ENCODE measurements at regions not wholly inside any gene's neighbourhood (a gene's known extent, or its start where the extent isn't known, plus 50 kb on each side); places are given as distances from the start of the nearest gene placed in this dataset.
"Not testable (repeated sequence)": the region's sequence is repeated elsewhere in the genome, so short reads cannot be mapped to it uniquely, and the experiment has no call there.

DNA sequence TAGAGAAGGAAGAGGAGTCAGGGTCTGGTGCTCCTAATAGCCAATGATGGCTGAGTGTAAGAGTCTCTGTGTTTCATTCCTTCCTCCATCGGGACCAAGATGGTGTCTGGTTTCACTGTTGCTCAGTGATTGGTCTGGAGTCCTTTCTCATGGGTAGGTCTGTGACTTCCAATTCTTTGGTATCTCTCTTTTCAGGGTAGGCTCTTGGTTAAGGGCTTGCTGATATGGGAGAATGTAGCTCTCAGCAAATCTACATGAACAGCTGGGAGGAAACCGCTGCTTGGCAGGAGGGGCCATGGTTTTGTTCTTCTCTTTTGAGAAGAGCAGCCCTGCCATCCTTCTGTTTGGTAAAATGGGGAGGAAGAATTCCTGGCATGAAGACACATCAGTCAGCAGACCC lies 209.1 kb upstream of the PODXL start:
- POLR2A ChIA-PET, result no interaction called here
- DNase-seq, result no peak
- Histone ChIP-seq H3K4me1 (ENCODE audit: control extremely low read depth in 1 of 4, control insufficient read depth in 4 of 4, insufficient read depth in 4 of 4, low read length in 3 of 4) (peaks cover 0 to 2% (median 0%) of the 10 kb centered on the region in 4 experiments), H3K27me3 (replicated peaks in 2 of 5; ENCODE audit: control insufficient read depth in 4 of 5, insufficient read depth in 5 of 5, low read length in 4 of 5) (peaks cover 0 to 3% (median 0%) of the 10 kb centered on the region in 5 experiments), H3K9me3 (ENCODE audit: control extremely low read depth in 1 of 5, control insufficient read depth in 4 of 5, insufficient read depth in 2 of 5, low read depth in 1 of 5, low read length in 4 of 5) (peaks cover 0 to 4% (median 0%) of the 10 kb centered on the region in 5 experiments), H3K4me3 (ENCODE audit: control insufficient read depth in 1 of 7, extremely low read depth in 1 of 7, insufficient read depth in 4 of 7, low read depth in 2 of 7, low read length in 6 of 7) (no peak overlapping the region), H3K27ac (ENCODE audit: insufficient read depth in 1 of 2, low read depth in 1 of 2, low read length in 2 of 2, poor library complexity in 1 of 2, severe bottlenecking in 2 of 2) (no peak overlapping the region), H3K36me3 (ENCODE audit: control insufficient read depth in 4 of 4, insufficient read depth in 4 of 4, low read length in 3 of 4) (no peaks in the 10 kb centered on the region)
- 100% methylated on average over 1 of the region's 2 CpGs for WGBS (ENCODE audit: insufficient coverage)
- CTCF ChIA-PET, result no interaction called here

DNA sequence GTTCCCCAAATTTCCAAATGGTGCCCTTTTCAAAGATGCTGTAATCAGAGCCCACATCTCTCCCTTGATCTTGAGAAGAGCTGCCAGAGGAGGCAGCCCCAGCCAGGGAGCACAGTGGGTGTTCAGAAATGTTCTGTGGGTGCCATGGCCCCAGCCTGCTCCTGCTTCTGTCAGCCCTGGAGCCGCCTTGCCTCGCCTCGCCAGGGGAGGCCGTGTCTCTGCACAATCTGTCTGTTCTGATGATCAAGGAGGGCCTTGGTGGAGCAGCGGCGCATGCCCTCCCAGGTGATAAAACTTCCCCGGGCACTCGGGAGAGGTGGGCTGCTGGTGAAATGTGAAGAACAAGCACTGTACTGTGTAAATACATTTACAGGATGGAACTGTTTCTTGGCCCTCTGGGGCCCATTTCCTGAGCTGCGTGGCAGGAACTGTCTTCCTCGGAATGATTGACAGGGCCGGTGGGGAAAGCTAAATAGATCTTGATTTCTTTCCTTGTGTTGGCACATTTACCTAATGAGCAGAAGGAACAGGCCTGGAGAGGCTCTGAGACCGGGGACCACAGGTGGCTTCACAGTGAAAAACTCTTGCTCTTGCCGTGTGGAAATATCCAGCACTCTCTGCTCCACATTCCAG lies 207.8 kb upstream of the PODXL start:
- Histone ChIP-seq H3K9me3 (ENCODE audit: control extremely low read depth in 1 of 5, control insufficient read depth in 4 of 5, insufficient read depth in 2 of 5, low read depth in 1 of 5, low read length in 4 of 5) (peaks cover 0 to 4% (median 0%) of the 10 kb centered on the region in 5 experiments), H3K4me1 (ENCODE audit: control extremely low read depth in 1 of 4, control insufficient read depth in 4 of 4, insufficient read depth in 4 of 4, low read length in 3 of 4) (peaks cover 0 to 2% (median 0%) of the 10 kb centered on the region in 4 experiments), H3K27ac (ENCODE audit: insufficient read depth in 1 of 2, low read depth in 1 of 2, low read length in 2 of 2, poor library complexity in 1 of 2, severe bottlenecking in 2 of 2) (no peak overlapping the region), H3K27me3 (replicated peaks in 2 of 5; ENCODE audit: control insufficient read depth in 4 of 5, insufficient read depth in 5 of 5, low read length in 4 of 5) (peaks cover 0 to 3% (median 0%) of the 10 kb centered on the region in 5 experiments), H3K4me3 (ENCODE audit: control insufficient read depth in 1 of 7, extremely low read depth in 1 of 7, insufficient read depth in 4 of 7, low read depth in 2 of 7, low read length in 6 of 7) (no peak overlapping the region), H3K36me3 (ENCODE audit: control insufficient read depth in 4 of 4, insufficient read depth in 4 of 4, low read length in 3 of 4) (no peaks in the 10 kb centered on the region)
- CTCF ChIA-PET, result no interaction called here
- WGBS (ENCODE audit: insufficient coverage), result 64% methylated on average over 11 of the region's 13 CpGs
- DNase-seq, result no peak
- POLR2A ChIA-PET, result no interaction called here

DNA sequence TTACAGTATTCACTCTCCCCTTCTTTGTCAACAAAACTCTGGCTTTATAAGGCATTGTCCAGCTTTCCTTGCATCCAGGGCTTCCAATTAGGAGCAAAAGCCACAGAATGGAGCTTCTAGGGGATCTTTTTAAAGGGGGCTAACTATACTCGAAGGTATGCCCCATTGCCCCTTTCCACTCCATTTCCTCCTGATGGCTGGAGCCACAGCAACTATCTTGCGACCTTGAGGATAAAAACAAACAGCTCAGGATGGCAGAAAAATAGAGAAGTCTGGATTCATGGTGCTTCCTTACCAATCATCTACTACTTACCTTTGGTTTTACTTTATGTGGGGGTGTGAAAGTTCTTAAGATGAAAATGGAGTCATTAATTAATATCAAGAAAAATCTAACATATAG lies 206.3 kb upstream of the PODXL start:
- Histone ChIP-seq H3K27me3 (replicated peaks in 2 of 5; ENCODE audit: control insufficient read depth in 4 of 5, insufficient read depth in 5 of 5, low read length in 4 of 5) (peaks cover 0 to 3% (median 0%) of the 10 kb centered on the region in 5 experiments), H3K4me3 (ENCODE audit: control insufficient read depth in 1 of 7, extremely low read depth in 1 of 7, insufficient read depth in 4 of 7, low read depth in 2 of 7, low read length in 6 of 7) (no peak overlapping the region), H3K9me3 (ENCODE audit: control extremely low read depth in 1 of 5, control insufficient read depth in 4 of 5, insufficient read depth in 2 of 5, low read depth in 1 of 5, low read length in 4 of 5) (peaks cover 0 to 4% (median 0%) of the 10 kb centered on the region in 5 experiments), H3K27ac (ENCODE audit: insufficient read depth in 1 of 2, low read depth in 1 of 2, low read length in 2 of 2, poor library complexity in 1 of 2, severe bottlenecking in 2 of 2) (no peak overlapping the region), H3K4me1 (ENCODE audit: control extremely low read depth in 1 of 4, control insufficient read depth in 4 of 4, insufficient read depth in 4 of 4, low read length in 3 of 4) (peaks cover 0 to 2% (median 0%) of the 10 kb centered on the region in 4 experiments), H3K36me3 (ENCODE audit: control insufficient read depth in 4 of 4, insufficient read depth in 4 of 4, low read length in 3 of 4) (no peaks in the 10 kb centered on the region)
- no peak for DNase-seq
- CTCF ChIA-PET, result no interaction called here
- WGBS (ENCODE audit: insufficient coverage), result no CpG with 5 or more reads among the region's 2 CpGs
- POLR2A ChIA-PET, result no interaction called here

DNA sequence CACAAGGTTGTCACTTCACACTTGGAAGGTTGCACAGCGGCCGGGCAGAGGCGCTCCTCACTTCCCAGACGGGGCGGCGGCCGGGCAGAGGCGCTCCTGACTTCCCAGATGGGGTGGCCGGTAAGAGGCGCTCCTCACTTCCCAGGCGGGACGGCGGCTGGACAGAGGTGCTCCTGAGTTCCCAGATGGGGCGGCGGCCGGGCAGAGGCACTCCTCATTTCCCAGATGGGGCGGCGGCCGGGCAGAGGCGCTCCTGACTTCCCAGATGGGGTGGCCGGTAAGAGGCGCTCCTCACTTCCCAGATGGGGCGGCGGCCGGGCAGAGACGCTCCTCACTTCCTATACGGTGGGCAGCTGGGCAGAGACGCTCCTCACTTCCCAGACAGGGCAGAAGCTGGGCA lies 199.4 kb upstream of the PODXL start:
- POLR2A ChIA-PET; CTCF ChIA-PET; H3K27me3 ChIP-seq (replicated peaks in 2 of 5; ENCODE audit: control insufficient read depth in 4 of 5, insufficient read depth in 5 of 5, low read length in 4 of 5); H3K4me1 ChIP-seq (ENCODE audit: control extremely low read depth in 1 of 4, control insufficient read depth in 4 of 4, insufficient read depth in 4 of 4, low read length in 3 of 4); DNase-seq; H3K9me3 ChIP-seq (ENCODE audit: control extremely low read depth in 1 of 5, control insufficient read depth in 4 of 5, insufficient read depth in 2 of 5, low read depth in 1 of 5, low read length in 4 of 5); H3K4me3 ChIP-seq (ENCODE audit: control insufficient read depth in 1 of 7, extremely low read depth in 1 of 7, insufficient read depth in 4 of 7, low read depth in 2 of 7, low read length in 6 of 7); H3K36me3 ChIP-seq (ENCODE audit: control insufficient read depth in 4 of 4, insufficient read depth in 4 of 4, low read length in 3 of 4); H3K27ac ChIP-seq (ENCODE audit: insufficient read depth in 1 of 2, low read depth in 1 of 2, low read length in 2 of 2, poor library complexity in 1 of 2, severe bottlenecking in 2 of 2): not testable (repeated sequence)
- WGBS (ENCODE audit: insufficient coverage), result 97% methylated on average over 26 of the region's 28 CpGs

DNA sequence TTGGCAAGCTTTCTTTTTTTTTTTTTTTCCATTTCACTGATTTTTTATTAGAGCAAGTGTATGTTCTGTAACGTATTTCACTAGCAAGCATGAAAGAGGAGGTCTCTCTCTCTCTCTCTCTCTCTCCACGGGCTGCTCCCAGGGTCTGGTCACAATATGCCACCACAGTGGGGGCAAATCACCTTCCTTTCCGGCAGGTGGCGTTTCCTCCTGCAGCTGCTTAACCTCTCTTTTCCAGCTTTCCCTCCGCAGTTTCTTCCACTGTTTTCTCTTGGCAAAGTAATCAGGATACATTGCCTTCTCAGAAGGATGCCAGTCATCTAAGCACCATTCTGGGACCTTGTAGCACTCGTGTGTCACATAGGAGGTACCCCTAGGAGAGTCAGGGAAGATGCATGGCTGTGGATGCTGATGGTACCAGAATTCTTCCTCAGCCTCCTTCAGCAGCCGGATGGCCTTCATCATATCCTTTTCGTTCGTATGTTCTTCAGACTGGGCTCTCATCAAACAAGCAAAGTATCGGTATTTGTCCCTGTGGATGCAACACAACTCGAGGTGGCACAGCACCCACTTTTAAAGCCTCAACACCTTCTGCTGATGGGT lies 197.3 kb upstream of the PODXL start:
- CTCF ChIA-PET, result no interaction called here
- H3K9me3 ChIP-seq (ENCODE audit: control extremely low read depth in 1 of 5, control insufficient read depth in 4 of 5, insufficient read depth in 2 of 5, low read depth in 1 of 5, low read length in 4 of 5), result no peaks in the 10 kb centered on the region
- H3K4me1 ChIP-seq (ENCODE audit: control extremely low read depth in 1 of 4, control insufficient read depth in 4 of 4, insufficient read depth in 4 of 4, low read length in 3 of 4), result no peaks in the 10 kb centered on the region
- no peak overlapping the region for H3K27ac ChIP-seq (ENCODE audit: insufficient read depth in 1 of 2, low read depth in 1 of 2, low read length in 2 of 2, poor library complexity in 1 of 2, severe bottlenecking in 2 of 2)
- H3K4me3 ChIP-seq (ENCODE audit: control insufficient read depth in 1 of 7, extremely low read depth in 1 of 7, insufficient read depth in 4 of 7, low read depth in 2 of 7, low read length in 6 of 7), result no peak overlapping the region
- WGBS (ENCODE audit: insufficient coverage), result 49% methylated on average over 10 of the region's 11 CpGs
- H3K36me3 ChIP-seq (ENCODE audit: control insufficient read depth in 4 of 4, insufficient read depth in 4 of 4, low read length in 3 of 4), result no peaks in the 10 kb centered on the region
- POLR2A ChIA-PET, result no interaction called here
- DNase-seq, result peak in 1 of 3 donors; percentile 2
- H3K27me3 ChIP-seq (replicated peaks in 2 of 5; ENCODE audit: control insufficient read depth in 4 of 5, insufficient read depth in 5 of 5, low read length in 4 of 5), result peaks cover 0 to 1% (median 0%) of the 10 kb centered on the region in 5 experiments

DNA sequence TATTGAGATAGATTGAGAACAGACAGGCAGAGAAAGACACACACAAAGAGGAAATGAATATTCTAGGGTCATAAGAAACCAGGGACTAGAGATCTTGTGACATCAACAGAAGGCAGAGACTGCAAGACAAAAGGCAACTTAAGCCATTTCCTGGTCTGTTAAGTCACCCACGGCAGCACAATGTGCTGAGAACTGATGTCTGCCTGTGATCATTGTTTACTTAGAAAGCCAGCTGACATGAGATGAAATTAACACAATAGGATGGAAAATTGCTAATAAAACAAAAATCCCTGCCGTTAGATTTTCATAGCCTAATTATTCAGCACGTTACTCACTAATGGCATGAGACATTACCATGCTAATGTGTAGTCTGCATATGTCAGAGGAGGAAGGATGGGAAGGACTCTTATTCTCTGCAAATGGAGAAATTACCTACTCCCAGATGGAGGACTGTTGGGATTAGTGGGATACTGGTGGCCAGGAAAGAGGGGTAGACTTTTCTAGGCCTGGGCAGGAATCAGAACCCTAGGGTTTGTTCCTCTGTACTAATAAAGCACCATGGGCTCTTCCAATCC lies 191.3 kb upstream of the PODXL start:
- Histone ChIP-seq H3K36me3 (ENCODE audit: control insufficient read depth in 4 of 4, insufficient read depth in 4 of 4, low read length in 3 of 4) (no peaks in the 10 kb centered on the region), H3K27ac (ENCODE audit: insufficient read depth in 1 of 2, low read depth in 1 of 2, low read length in 2 of 2, poor library complexity in 1 of 2, severe bottlenecking in 2 of 2) (no peak overlapping the region), H3K27me3 (replicated peaks in 2 of 5; ENCODE audit: control insufficient read depth in 4 of 5, insufficient read depth in 5 of 5, low read length in 4 of 5) (no peaks in the 10 kb centered on the region), H3K9me3 (ENCODE audit: control extremely low read depth in 1 of 5, control insufficient read depth in 4 of 5, insufficient read depth in 2 of 5, low read depth in 1 of 5, low read length in 4 of 5) (no peaks in the 10 kb centered on the region), H3K4me1 (ENCODE audit: control extremely low read depth in 1 of 4, control insufficient read depth in 4 of 4, insufficient read depth in 4 of 4, low read length in 3 of 4) (no peaks in the 10 kb centered on the region), H3K4me3 (ENCODE audit: control insufficient read depth in 1 of 7, extremely low read depth in 1 of 7, insufficient read depth in 4 of 7, low read depth in 2 of 7, low read length in 6 of 7) (no peak overlapping the region)
- CTCF ChIA-PET, result no interaction called here
- POLR2A ChIA-PET, result no interaction called here
- DNase-seq, result no peak
- WGBS (ENCODE audit: insufficient coverage), result 0% methylated on average over 1 of the region's 3 CpGs

DNA sequence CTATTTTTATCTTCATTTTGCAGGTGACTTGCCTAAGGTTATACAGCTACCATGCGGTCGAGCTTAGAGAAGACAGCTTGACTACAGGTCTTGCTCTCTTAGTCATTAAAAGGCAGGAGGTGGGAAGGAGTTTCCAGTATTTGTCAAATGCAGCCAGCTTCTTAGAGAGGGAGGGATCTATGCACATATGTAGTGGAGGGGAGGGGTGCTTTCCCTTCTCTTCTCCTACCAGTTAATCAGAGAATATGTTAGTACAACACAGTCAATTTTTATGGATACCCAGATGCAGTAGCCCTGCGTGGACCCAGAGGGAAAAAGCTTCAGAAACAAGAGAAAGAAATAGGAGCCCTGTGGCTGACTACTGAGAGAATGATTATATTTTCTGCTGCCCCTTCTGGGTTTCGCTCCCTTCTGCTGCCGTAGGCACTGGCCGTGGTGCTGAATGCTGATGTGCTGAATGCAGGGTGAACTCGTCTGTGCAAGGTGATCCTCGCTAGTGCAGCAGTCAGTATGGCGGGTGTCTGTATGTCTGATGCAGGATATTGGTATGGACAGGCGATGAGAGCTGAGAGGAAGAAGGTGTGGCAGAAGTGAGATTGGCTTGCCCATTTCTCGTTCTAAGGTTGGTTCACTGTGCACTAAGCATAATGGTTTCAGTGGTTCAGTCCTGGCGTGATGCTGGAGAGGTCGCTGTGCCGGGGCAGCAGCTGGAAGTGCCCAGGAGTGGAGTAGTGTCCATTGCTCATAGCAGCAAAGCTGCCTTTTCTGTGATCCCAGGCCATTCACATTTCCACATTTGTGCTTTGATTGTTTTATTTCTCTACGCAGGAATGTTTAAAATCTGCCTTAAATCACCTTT lies 189.2 kb upstream of the PODXL start:
- H3K4me1 ChIP-seq (ENCODE audit: control extremely low read depth in 1 of 4, control insufficient read depth in 4 of 4, insufficient read depth in 4 of 4, low read length in 3 of 4), result no peaks in the 10 kb centered on the region
- CTCF ChIA-PET, result no interaction called here
- no peaks in the 10 kb centered on the region for H3K9me3 ChIP-seq (ENCODE audit: control extremely low read depth in 1 of 5, control insufficient read depth in 4 of 5, insufficient read depth in 2 of 5, low read depth in 1 of 5, low read length in 4 of 5)
- no peak overlapping the region for H3K27ac ChIP-seq (ENCODE audit: insufficient read depth in 1 of 2, low read depth in 1 of 2, low read length in 2 of 2, poor library complexity in 1 of 2, severe bottlenecking in 2 of 2)
- 70% methylated on average over 9 of the region's 15 CpGs for WGBS (ENCODE audit: insufficient coverage)
- H3K36me3 ChIP-seq (ENCODE audit: control insufficient read depth in 4 of 4, insufficient read depth in 4 of 4, low read length in 3 of 4), result no peaks in the 10 kb centered on the region
- DNase-seq, result peak; percentile 0 to 6 (median 4)
- POLR2A ChIA-PET, result no interaction called here
- no peaks in the 10 kb centered on the region for H3K27me3 ChIP-seq (replicated peaks in 2 of 5; ENCODE audit: control insufficient read depth in 4 of 5, insufficient read depth in 5 of 5, low read length in 4 of 5)
- no peak overlapping the region for H3K4me3 ChIP-seq (ENCODE audit: control insufficient read depth in 1 of 7, extremely low read depth in 1 of 7, insufficient read depth in 4 of 7, low read depth in 2 of 7, low read length in 6 of 7)

All from common myeloid progenitor, CD34-positive (primary cell).